Ovary (tissue), 3 donors: ENCODE measurements at regions not wholly inside any gene's neighbourhood (a gene's known extent, or its start where the extent isn't known, plus 50 kb on each side); places are given as distances from the start of the nearest gene placed in this dataset.

Source experiments
- CTCF ChIP-seq, 3 donors: fragments of 450-650 bp in 2 of 3; fragments of 200-600 bp in 1 of 3; IDR thresholded peaks; one replicate each; pipeline versions ENCODE4 v1.5.1 to v1.8.0; 2016 to 2022; ENCODE audit warnings: antibody characterized with exemption in 3 of 3, mild to moderate bottlenecking in 1 of 3
- EP300 ChIP-seq: sonication (generic); formaldehyde crosslinking; IDR thresholded peaks from one replicate; pipeline ENCODE4 v1.6.1; 2017; ENCODE audit warnings: antibody characterized with exemption
- POLR2A ChIP-seq: fragments of 450-650 bp; IDR thresholded peaks from one replicate; pipeline ENCODE4 v1.6.1; 2017; ENCODE audit warnings: antibody characterized with exemption, mild to moderate bottlenecking, moderate library complexity
- donor health status: DM: no; HTN: no; CAD: no.

DNA sequence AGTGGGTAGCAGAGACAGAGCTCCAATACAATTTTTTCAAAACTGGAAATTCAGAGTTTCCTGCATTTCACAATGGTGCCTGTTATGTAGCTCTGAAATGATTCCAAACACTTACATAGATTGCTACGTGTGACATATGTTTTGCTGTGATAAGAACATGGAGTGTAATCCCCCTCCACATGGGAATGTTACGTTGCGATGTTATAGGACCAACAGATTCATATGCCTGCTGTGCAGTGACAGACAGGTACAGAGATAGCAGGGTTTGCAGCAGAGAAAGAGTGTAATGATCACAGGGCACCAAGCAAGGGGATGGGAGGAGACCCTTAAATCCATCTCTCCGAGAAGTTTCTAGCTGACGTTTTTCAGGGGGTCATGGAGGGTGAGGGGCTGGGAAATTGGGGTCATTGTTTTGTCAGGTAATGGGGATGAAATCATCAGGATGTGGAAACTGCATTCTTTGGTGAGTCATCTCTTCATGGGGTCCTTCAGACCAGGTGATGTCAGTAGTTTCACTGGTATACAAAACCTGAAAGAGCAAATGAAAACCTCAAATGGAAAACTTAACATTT, 76.6 kb upstream of the OSBPL8 start:
- no peak for TF ChIP-seq CTCF (IDR thresholded peaks at IDR 0.05)
- TF ChIP-seq EP300, result no peak
- no peak for TF ChIP-seq POLR2A
